NCI-H2171 (cell line): ENCODE measurements at regions not wholly inside any gene's neighbourhood (a gene's known extent, or its start where the extent isn't known, plus 50 kb on each side); places are given as distances from the start of the nearest gene placed in this dataset.

Source experiments
- DNase-seq: peaks from one replicate; lab custom pipeline; 2025; lab: John Stamatoyannopoulos, UW

GRCh38 chr1:87560601-87561360 lies 232.1 kb downstream of the LMO4 start:
- no peak for DNase-seq

DNA sequence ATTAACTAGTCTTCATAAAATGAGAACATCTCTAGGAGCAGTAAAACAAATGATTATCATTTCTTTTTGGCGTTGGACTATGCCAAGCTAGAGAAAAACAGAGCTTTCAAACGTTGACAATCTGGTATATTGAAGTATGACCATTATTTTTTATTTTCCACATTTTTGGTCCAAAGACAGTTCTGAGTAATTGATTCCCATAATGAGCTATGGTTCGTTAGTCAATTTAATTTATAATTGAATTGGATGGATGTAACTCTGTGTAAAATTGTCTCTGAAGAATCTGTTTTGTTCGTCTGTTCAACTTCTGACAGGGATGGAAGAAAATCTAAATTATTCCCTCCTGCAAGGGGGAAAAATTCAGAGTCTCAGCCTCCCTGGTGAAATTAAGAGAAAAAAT lies 234.5 kb downstream of the LMO4 start:
- DNase-seq, result no peak

GRCh38 chr1:87565861-87566260 lies 237.2 kb downstream of the LMO4 start:
- no peak for DNase-seq

- DNase-seq, result no peak
These were observed 239.3 kb downstream of the LMO4 start for GRCh38 chr1:87568005-87568404.

- DNase-seq, result no peak
These were observed 240.2 kb downstream of the LMO4 start for GRCh38 chr1:87568911-87569310.

DNA sequence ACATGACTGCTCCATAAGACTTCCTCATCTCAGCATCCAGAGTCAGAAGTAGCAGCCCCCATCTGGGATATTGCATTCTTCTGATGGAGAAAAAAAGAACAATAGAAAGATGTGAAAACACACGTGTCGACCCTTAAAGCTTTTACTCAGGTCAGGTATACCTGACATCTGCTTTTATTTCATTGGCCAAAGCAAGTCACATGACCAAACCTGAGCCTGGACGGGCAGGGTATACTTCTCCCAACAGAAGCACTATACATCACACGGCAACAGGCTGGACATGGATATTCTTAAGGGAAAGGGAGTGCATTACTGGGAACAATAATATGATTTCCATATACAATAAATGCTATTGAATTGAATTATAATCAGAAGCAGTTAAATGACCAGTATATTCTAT lies 243.3 kb downstream of the LMO4 start:
- no peak for DNase-seq

GRCh38 chr1:87572891-87573290 lies 244.2 kb downstream of the LMO4 start:
- no peak for DNase-seq

DNA sequence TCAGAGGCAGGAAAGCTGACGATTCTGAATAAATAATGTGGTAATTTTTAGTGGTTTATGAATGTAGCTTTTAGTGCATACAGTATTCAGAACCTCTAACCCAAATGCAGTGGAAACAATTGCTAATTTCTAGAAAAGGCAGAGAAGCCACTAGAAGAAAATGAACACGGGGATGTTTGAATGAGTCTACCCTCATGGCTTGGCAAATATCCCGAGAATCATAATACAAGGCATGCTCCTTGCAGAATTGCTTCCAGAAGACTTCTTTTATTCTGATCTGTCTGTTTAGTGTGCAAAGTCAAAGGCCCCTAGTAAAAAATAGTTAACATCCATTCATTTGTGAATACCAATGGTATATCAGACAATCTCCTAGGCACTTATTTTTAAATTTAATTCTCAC lies 246.8 kb downstream of the LMO4 start:
- no peak for DNase-seq

DNA sequence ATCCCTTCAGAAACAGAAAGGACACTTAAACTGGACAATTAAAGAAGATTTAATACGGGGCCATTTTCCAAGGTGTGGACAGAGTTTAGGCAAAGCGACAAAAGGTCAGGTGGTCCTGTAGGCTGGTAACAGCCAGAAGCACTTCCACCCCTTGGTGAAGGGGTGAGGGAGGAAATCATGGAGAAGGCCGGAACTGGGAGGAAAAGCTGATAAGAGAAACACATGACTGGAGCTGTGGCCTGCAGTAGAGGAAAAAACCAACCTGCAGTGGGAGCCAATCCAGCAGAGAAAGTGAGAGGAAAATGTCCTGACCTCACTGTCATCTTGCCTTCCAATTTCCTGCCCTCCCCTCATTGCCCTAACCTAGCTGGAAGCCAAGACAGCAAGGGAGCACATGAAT lies 249.8 kb downstream of the LMO4 start:
- DNase-seq, result no peak

DNA sequence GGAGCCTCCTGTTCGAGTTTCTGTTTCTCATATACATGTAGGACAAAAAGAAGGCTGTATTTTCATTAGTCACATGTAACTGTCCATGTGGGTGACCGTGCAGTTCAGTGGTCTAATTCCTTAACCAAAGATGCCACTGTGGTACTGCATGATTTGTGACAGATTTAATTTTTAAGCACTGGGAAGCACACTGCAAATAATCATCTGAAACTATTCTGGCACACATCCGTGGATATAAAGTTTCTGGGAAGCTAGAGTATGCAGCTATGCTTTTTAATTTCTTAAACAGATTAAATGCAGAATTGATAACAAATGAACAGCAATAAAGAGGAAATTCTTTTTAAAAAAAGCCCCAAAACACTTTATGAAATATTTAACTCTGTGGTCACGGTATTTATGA lies 254.8 kb downstream of the LMO4 start:
- DNase-seq, result no peak

DNA sequence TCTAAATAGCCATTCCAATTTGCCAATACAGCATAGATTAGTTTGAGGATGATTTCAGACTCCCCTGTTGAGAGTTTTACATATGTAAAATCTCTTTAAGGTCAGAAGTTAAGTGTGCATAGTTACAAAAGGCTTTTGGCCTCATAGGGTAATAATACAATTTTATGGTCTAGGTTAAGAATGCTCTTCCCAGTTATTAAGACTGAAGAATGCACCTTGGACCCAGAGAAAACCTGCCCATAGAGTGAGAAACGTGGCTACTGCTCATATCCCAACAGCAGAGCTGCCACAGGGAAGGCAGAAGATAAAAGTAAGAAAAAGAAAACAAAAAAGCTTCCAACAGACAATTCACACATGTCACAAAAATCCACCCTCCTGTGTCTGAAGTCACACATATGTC lies 255.9 kb downstream of the LMO4 start:
- DNase-seq, result no peak

DNA sequence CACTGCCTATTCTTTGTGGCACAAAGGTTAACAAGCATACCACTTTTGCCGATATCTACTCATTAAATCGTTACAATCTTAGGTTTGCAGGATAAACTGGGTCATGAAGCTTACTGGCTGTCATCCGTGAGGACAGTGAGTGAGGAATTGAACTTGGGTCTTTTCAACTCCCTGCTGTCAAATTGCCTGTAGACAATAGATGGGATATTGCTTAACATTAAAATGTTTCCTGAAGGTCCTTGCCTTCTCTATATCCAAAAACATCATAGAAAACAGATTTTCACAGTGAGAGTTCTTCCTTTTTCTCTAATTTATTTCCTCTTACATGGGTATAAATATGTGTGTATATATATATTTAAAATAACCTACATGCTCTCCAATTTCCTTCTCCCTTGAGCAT lies 257.8 kb downstream of the LMO4 start:
- DNase-seq, result no peak

GRCh38 chr1:87588495-87588894 lies 259.8 kb downstream of the LMO4 start:
- no peak for DNase-seq

- DNase-seq, result no peak
These were observed 262.8 kb downstream of the LMO4 start for GRCh38 chr1:87591492-87591891.

- DNase-seq, result no peak
These were observed 263.5 kb downstream of the LMO4 start for GRCh38 chr1:87592156-87592555.

GRCh38 chr1:87594736-87595383 lies 266.2 kb downstream of the LMO4 start:
- DNase-seq, result no peak

DNA sequence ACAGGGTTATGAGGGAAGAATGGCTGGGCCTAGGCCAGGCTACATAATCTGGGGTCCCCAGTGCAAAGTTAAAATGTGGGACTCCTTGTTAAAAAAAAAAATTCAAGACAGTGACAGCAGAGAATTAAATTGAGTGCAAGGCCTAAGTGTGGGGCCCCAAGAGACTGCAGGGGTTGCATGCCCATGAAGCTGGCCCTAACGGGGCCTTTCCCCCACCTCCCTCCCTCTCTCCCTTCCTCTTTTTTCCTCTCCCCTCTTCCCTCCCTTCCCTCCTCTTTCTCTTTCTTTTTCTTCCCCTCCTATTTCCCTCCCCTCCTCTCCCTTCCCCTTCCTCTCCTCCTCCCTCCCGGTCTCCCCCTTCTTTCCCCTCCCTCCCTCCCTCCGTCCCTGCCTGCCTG lies 266.7 kb downstream of the LMO4 start:
- DNase-seq, result no peak

DNA sequence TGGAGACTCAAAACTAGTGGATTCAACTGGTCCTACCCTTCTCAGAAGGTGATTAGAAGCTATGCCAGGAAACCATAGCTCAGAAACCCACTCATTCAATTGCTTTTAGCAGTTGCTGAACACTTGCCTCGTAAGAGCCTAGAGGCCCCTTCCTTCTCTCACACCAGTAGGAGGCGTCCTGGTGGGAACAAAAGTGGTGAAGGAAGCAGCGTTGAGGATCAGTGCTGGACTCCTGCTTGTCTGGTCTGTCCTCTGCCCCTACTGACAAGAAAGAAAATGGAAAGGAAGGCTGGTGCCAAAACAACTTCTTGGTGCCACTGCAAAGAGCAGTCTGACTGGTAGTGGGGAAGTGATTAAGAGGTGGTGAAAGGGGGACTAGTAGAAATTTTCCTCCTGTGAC lies 269.7 kb downstream of the LMO4 start:
- DNase-seq, result no peak

- DNase-seq, result no peak
These were observed 270.9 kb downstream of the LMO4 start for GRCh38 chr1:87599569-87599968.

DNA sequence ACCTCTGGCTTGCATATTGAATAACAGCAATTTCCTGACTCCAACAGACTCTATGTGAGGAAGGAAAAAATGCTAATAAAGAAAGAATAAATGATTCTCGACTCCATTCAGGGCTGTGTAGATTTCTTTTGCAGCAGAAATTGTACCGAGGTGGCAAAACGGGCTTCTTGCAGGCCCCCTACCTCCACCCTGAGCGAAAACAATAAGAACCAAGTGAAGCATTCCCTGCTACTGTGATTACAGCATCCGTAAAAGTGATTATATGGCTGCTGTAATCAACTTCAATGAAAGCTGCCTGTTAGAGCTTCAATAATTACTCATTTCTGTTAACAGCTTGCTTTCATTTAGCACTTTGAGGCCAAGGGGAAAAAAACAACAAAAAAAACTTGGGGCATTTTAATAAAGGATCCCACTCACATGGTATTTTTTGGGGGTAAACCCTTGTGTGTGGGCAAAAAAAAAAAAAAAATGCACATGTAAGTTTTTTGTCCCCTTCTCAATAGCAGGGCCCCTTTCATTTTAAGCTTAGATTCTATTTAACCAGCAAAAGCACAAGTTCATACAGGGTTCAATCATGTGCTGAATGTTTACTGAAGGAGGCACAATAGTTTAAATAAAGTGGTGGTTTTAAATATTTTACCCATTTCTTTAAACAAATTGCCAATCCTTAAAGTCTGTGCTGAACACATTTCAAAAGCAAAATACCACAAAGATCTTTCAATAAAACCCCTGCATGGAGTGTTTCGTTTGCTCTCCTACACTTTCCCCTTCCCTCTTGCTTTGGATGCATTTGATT lies 271.6 kb downstream of the LMO4 start:
- no peak for DNase-seq

DNA sequence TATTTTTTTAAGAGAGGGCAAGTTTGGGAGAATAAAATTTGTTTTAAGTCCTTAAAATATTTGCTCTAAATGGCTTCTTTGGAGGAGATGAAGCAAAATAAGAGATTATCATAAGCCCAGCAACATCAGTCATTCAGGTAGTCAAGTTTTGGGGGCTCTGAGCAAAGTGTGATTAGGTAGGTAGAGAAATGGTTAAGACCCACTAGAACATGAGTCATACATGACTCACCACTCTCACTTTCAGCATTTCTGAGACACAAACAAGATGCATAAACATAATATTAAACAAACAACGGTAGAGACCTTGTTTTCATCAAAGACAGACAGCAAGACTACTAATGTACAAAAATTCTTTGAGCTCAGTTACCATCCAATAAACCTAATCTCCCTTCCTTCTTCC lies 272.2 kb downstream of the LMO4 start:
- no peak for DNase-seq

GRCh38 chr1:87603626-87604025 lies 274.9 kb downstream of the LMO4 start:
- DNase-seq, result no peak

GRCh38 chr1:87612956-87613355 lies 284.3 kb downstream of the LMO4 start:
- DNase-seq, result no peak
